ENCODE measurements at regions not wholly inside any gene's neighbourhood (a gene's known extent, or its start where the extent isn't known, plus 50 kb on each side); places are given as distances from the start of the nearest gene placed in this dataset.

DNA sequence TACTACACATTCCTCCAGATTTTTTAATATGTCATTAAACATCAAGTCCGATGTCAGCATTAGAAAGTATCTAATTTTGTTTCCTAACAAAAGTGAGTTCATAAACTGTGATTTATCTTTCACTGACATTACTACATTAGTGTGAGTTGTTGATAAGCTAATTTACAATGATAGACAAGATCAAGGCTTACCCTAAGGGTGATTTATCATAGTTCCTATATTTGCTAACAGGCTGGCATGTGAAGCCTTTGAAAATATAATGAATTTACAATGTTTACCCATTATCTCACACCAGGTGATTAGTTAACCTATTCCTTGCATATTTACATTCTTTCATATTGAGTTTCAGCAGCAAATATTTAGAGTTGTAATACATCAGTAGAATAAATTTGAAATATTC, 1096.9 kb upstream of the NUDT12 start:
- TF ChIP-seq ELF4 (IDR thresholded peaks at IDR 0.05) (no peak), SUZ12 (IDR thresholded peaks at IDR 0.05) (no peak), BHLHE40 (IDR thresholded peaks at IDR 0.05; ENCODE audit: borderline replicate concordance) (no peak), PKNOX1 (IDR thresholded peaks at IDR 0.05) (no peak), FOXK2 (IDR thresholded peaks at IDR 0.05) (no peak), SP1 (IDR thresholded peaks at IDR 0.05) (no peak), FOXM1 (IDR thresholded peaks at IDR 0.05; ENCODE audit: borderline replicate concordance) (no peak), L3MBTL2 (conservative IDR thresholded peaks at IDR 0.05) (no peak), ZNF384 (IDR thresholded peaks at IDR 0.05) (no peak), TARDBP (IDR thresholded peaks at IDR 0.05) (no peak), FOXA1 (IDR thresholded peaks at IDR 0.05) (no peak)

All from HEK293T (cell line).